Suprapubic skin (tissue), 4 donors: ENCODE measurements at regions not wholly inside any gene's neighbourhood (a gene's known extent, or its start where the extent isn't known, plus 50 kb on each side); places are given as distances from the start of the nearest gene placed in this dataset.

Source experiments
- CTCF ChIP-seq, 2 donors: fragments of 200-600 bp in 1 of 2; fragments of 450-650 bp in 1 of 2; sonication (generic) in 1 of 2; IDR thresholded peaks; one replicate each; pipeline ENCODE4 v1.5.1; 2016 to 2019; ENCODE audit warnings: antibody characterized with exemption in 2 of 2, mild to moderate bottlenecking in 1 of 2, moderate library complexity in 1 of 2
- POLR2A ChIP-seq, 2 donors: fragments of 450-650 bp; IDR thresholded peaks; one replicate each; pipeline ENCODE4 v1.6.1; 2017; ENCODE audit warnings: antibody characterized with exemption in 2 of 2, mild to moderate bottlenecking in 2 of 2, moderate library complexity in 2 of 2
- POLR2AphosphoS5 ChIP-seq, 3 donors: sonication (generic); formaldehyde crosslinking; IDR thresholded peaks; one replicate each; pipeline ENCODE4 v1.6.1; 2017; ENCODE audit warnings: antibody characterized with exemption in 3 of 3

- no peak for TF ChIP-seq CTCF (IDR thresholded peaks at IDR 0.05)
- TF ChIP-seq POLR2AphosphoS5 (IDR thresholded peaks at IDR 0.05), result no peak
- TF ChIP-seq POLR2A (IDR thresholded peaks at IDR 0.05), result no peak
Observed at GRCh38 chr5:3181671-3182070, 414.0 kb upstream of the IRX1 start.
